SH-SY5Y (cell line): ENCODE measurements at regions not wholly inside any gene's neighbourhood (a gene's known extent, or its start where the extent isn't known, plus 50 kb on each side); places are given as distances from the start of the nearest gene placed in this dataset.

ENCODE experiments used
- GATA2 ChIP-seq: IDR thresholded peaks from 2 replicates; pipeline ENCODE4 v1.6.1; 2011; ENCODE audit warnings: mild to moderate bottlenecking, low read depth, low read length
- GATA3 ChIP-seq: IDR thresholded peaks from 2 replicates; pipeline ENCODE4 v1.6.1; 2011; ENCODE audit warnings: low read depth, mild to moderate bottlenecking, low read length, moderate library complexity

- TF ChIP-seq GATA2 (no peak), GATA3 (no peak)
Measured at GRCh38 chr4:101414496-101414895, 67.2 kb upstream of the PPP3CA start.
